Mesenchymal stem cell (in vitro differentiated cells and primary cell): ENCODE measurements at regions not wholly inside any gene's neighbourhood (a gene's known extent, or its start where the extent isn't known, plus 50 kb on each side); places are given as distances from the start of the nearest gene placed in this dataset.

Experiments
- DNase-seq: peaks from one replicate; pipeline ENCODE4 v3.0.0-alpha.2; 2013
- H2AFZ ChIP-seq: one replicate; pipeline ENCODE4 v1.6.1; 2013; ENCODE audit warnings: low read depth, mild to moderate bottlenecking, control low read depth, inconsistent platforms, low read length, moderate library complexity
- H2AK5ac ChIP-seq: 2 replicates; pipeline ENCODE4 v1.6.1; 2013; ENCODE audit warnings: low read length, moderate library complexity, mild to moderate bottlenecking, inconsistent platforms; ENCODE audit not compliant: severe bottlenecking
- H2BK120ac ChIP-seq: one replicate; pipeline ENCODE4 v1.6.1; 2013; ENCODE audit warnings: low read depth, mild to moderate bottlenecking, inconsistent platforms, low read length, moderate library complexity
- H2BK12ac ChIP-seq, 2 experiments: one replicate each; pipeline ENCODE4 v1.6.1; 2013; ENCODE audit warnings: inconsistent platforms in 2 of 2, low read length in 2 of 2, mild to moderate bottlenecking in 2 of 2, moderate library complexity in 2 of 2, control low read depth in 1 of 2
- H2BK15ac ChIP-seq: one replicate; pipeline ENCODE4 v1.6.1; 2013; ENCODE audit warnings: mild to moderate bottlenecking, low read depth, inconsistent platforms; ENCODE audit not compliant: poor library complexity, severe bottlenecking
- H2BK5ac ChIP-seq: 2 replicates; pipeline ENCODE4 v1.6.1; 2013; ENCODE audit warnings: low read depth, mild to moderate bottlenecking, low read length, control low read depth, inconsistent platforms; ENCODE audit not compliant: poor library complexity, severe bottlenecking
- H3K14ac ChIP-seq, 2 experiments: one replicate each; pipeline ENCODE4 v1.6.1; 2013; ENCODE audit warnings: inconsistent platforms in 2 of 2, low read length in 2 of 2, control low read depth in 1 of 2, mild to moderate bottlenecking in 1 of 2, moderate library complexity in 1 of 2
- H3K18ac ChIP-seq, 2 experiments: one replicate each; pipeline ENCODE4 v1.6.1; 2013; ENCODE audit warnings: inconsistent platforms in 2 of 2, low read length in 2 of 2, control low read depth in 1 of 2, low read depth in 1 of 2, mild to moderate bottlenecking in 1 of 2
- H3K23ac ChIP-seq, 2 experiments: one replicate each; pipeline ENCODE4 v1.6.1; 2013; ENCODE audit warnings: inconsistent platforms in 2 of 2, low read length in 2 of 2, mild to moderate bottlenecking in 2 of 2, moderate library complexity in 2 of 2, control low read depth in 1 of 2
- H3K27ac ChIP-seq: 2 replicates; pipeline ENCODE4 v1.5.1; 2013; ENCODE audit warnings: mild to moderate bottlenecking, moderate library complexity, low read length, control low read depth, inconsistent platforms; ENCODE audit not compliant: poor library complexity, severe bottlenecking
- H3K27me3 ChIP-seq, 2 experiments: 2 replicates each; pipeline versions ENCODE4 v1.6.1 to v1.7.0; 2013; ENCODE audit warnings: low read length in 2 of 2, mild to moderate bottlenecking in 2 of 2, moderate library complexity in 2 of 2, control low read depth in 1 of 2, inconsistent platforms in 1 of 2; ENCODE audit not compliant: control insufficient read depth in 1 of 2, insufficient read depth in 1 of 2
- H3K36me3 ChIP-seq, 2 experiments: 2 replicates each; pipeline versions ENCODE4 v1.6.1 to v1.7.0; 2013; ENCODE audit warnings: low read length in 2 of 2, control low read depth in 1 of 2, inconsistent platforms in 1 of 2, low read depth in 1 of 2, mild to moderate bottlenecking in 1 of 2; ENCODE audit not compliant: insufficient read depth in 2 of 2, control insufficient read depth in 1 of 2
- H3K4ac ChIP-seq, 2 experiments: one replicate each; pipeline ENCODE4 v1.6.1; 2013; ENCODE audit warnings: inconsistent platforms in 2 of 2, low read length in 2 of 2, mild to moderate bottlenecking in 2 of 2, moderate library complexity in 2 of 2, control low read depth in 1 of 2, low read depth in 1 of 2
- H3K4me1 ChIP-seq: 2 replicates; pipeline ENCODE4 v1.6.1; 2013; ENCODE audit warnings: low read depth, low read length, control low read depth; ENCODE audit not compliant: control insufficient read depth, insufficient read depth
- H3K4me2 ChIP-seq: 2 replicates; pipeline ENCODE4 v1.6.1; 2013; ENCODE audit warnings: low read length, mild to moderate bottlenecking, inconsistent platforms; ENCODE audit not compliant: poor library complexity, severe bottlenecking
- H3K4me3 ChIP-seq, 2 experiments: 2 replicates each; pipeline versions ENCODE4 v1.5.1 to v1.7.0; 2013; ENCODE audit warnings: low read length in 2 of 2, mild to moderate bottlenecking in 2 of 2, control low read depth in 1 of 2, low read depth in 1 of 2; ENCODE audit not compliant: insufficient read depth in 1 of 2
- H3K79me1 ChIP-seq: replicated peaks from 2 replicates; pipeline ENCODE4 v1.6.1; 2013; ENCODE audit warnings: mild to moderate bottlenecking, control low read depth, low read length, inconsistent platforms; ENCODE audit not compliant: poor library complexity, severe bottlenecking
- H3K9ac ChIP-seq: 2 replicates; pipeline ENCODE4 v1.7.0; 2013; ENCODE audit warnings: mild to moderate bottlenecking, low read length, moderate library complexity
- H3K9me3 ChIP-seq: 2 replicates; pipeline ENCODE4 v1.7.0; 2013; ENCODE audit warnings: mild to moderate bottlenecking, low read length; ENCODE audit not compliant: control insufficient read depth
- H4K8ac ChIP-seq: one replicate; pipeline ENCODE4 v1.6.1; 2013; ENCODE audit warnings: inconsistent platforms, mild to moderate bottlenecking, low read length, moderate library complexity
- H4K91ac ChIP-seq: one replicate; pipeline ENCODE4 v1.6.1; 2013; ENCODE audit warnings: mild to moderate bottlenecking, low read length, inconsistent platforms
- WGBS: methylation state at CpG from one replicate; pipeline ENCODE4 v1.1.7; 2013; ENCODE audit warnings: mixed read lengths; 5-methylcytosine and 5-hydroxymethylcytosine counted together

DNA sequence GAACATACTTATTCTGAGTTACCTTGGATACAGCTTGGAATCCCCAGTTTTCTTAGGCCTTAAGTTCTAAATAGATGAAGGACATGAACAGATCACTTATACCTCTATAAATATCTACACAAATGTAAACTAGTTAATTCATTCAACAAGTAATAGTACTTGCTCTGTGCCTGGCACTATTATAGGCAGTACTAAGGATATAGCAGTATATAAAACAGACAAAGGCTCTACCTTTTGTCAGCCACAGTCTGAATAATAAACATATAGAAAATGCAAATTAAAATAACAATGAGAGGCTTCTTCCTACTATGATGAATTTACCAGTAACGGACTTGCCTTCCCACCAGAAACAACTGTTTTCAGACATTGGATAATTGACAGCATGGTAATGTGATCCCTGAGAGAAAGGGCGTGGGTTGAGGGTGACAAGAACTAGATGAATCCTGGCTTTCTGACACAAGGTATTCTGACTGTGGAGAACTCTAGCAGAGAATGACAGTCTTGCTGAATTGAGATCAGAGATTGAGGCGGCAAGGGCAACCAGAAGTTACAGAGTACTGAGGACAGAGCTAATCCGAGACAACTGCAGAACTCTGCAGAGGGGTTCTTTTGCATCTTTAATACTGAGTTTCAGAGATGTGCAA, 170.5 kb downstream of the TANC2 start:
- no peak for DNase-seq
- no peak overlapping the region for H3K4me2 ChIP-seq
- no peak overlapping the region for H2BK12ac ChIP-seq
- no peak overlapping the region for H3K9ac ChIP-seq
- no peak overlapping the region for H3K23ac ChIP-seq
- H3K9me3 ChIP-seq, result no peaks in the 10 kb centered on the region
- no peak overlapping the region for H3K4me3 ChIP-seq
- H4K8ac ChIP-seq, result no peak overlapping the region
- H3K4me1 ChIP-seq, result no peaks in the 10 kb centered on the region
- no peak overlapping the region for H3K4ac ChIP-seq
- H2AFZ ChIP-seq, result no peak overlapping the region
- H2BK5ac ChIP-seq, result no peak overlapping the region
- H3K14ac ChIP-seq, result no peak overlapping the region
- no peak overlapping the region for H2BK120ac ChIP-seq
- no peaks in the 10 kb centered on the region for H3K36me3 ChIP-seq
- WGBS, result 92% methylated on average over 3 of the region's 4 CpGs
- H3K27ac ChIP-seq, result no peak overlapping the region
- peaks cover 15% of the 10 kb centered on the region for H3K79me1 ChIP-seq
- H2BK15ac ChIP-seq, result no peak overlapping the region
- no peak overlapping the region for H2AK5ac ChIP-seq
- H4K91ac ChIP-seq, result no peak overlapping the region
- H3K18ac ChIP-seq, result no peak overlapping the region
- no peaks in the 10 kb centered on the region for H3K27me3 ChIP-seq

DNA sequence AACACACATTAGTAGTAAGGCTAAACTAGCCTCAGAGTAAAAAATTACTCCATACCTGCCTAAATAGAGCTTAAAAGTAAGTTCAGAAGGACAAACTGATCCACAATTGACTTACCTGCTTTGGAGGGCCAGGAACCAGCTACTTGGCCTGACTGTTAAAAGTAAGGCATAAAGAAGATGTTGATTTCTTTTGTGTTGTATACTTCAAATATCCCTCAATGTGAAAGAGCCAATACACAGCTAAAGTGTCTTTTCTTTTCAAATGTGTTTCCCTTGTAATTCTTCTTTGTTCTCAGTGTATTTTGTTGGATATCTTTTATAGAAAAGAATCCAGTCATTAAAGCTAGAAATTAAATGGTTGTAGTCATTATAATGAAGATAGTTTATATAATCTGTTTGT, 171.1 kb downstream of the TANC2 start:
- Histone ChIP-seq H3K27me3 (no peaks in the 10 kb centered on the region), H3K36me3 (no peaks in the 10 kb centered on the region), H4K91ac (no peak overlapping the region), H3K27ac (no peak overlapping the region), H3K14ac (no peak overlapping the region), H2BK120ac (no peak overlapping the region), H4K8ac (no peak overlapping the region), H2BK5ac (no peak overlapping the region), H3K9ac (no peak overlapping the region), H2AK5ac (no peak overlapping the region), H3K4me3 (no peak overlapping the region), H3K79me1 (peaks cover 13% of the 10 kb centered on the region), H2BK15ac (no peak overlapping the region), H2AFZ (no peak overlapping the region), H3K4ac (no peak overlapping the region), H3K4me1 (no peaks in the 10 kb centered on the region), H3K4me2 (no peak overlapping the region), H3K18ac (no peak overlapping the region), H3K9me3 (no peaks in the 10 kb centered on the region), H3K23ac (no peak overlapping the region), H2BK12ac (no peak overlapping the region)
- no peak for DNase-seq

DNA sequence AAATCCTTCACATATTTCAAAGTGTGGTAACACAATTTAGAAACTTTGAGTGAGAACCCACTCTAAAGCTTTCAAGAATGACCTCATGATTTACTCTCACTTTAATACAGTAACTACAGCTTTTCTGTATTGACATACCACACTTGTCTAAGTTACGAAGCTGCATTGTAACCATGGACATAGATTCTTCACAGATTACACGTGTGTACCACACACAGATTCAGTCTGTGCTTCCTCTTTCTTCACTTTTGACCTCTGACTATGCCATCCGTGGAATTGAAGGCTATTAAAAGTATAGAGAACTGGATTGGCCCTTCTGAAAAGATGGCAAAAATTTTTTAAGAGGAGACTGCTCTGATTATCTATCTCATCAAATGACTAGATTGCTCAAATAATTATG, 172.7 kb downstream of the TANC2 start:
- Histone ChIP-seq H3K9me3 (no peaks in the 10 kb centered on the region), H3K18ac (no peak overlapping the region), H2AFZ (no peak overlapping the region), H3K4me2 (no peak overlapping the region), H3K4me3 (no peak overlapping the region), H3K23ac (no peak overlapping the region), H2AK5ac (no peak overlapping the region), H2BK5ac (no peak overlapping the region), H3K4me1 (no peaks in the 10 kb centered on the region), H3K36me3 (no peaks in the 10 kb centered on the region), H2BK120ac (no peak overlapping the region), H3K9ac (no peak overlapping the region), H3K27me3 (no peaks in the 10 kb centered on the region), H3K27ac (no peak overlapping the region), H3K14ac (no peak overlapping the region), H2BK12ac (no peak overlapping the region), H3K4ac (no peak overlapping the region), H4K91ac (no peak overlapping the region), H2BK15ac (no peak overlapping the region), H4K8ac (no peak overlapping the region), H3K79me1 (peaks cover 13% of the 10 kb centered on the region)
- 83% methylated on average over 1 of the region's 3 CpGs for WGBS
- peak; percentile 36 for DNase-seq

DNA sequence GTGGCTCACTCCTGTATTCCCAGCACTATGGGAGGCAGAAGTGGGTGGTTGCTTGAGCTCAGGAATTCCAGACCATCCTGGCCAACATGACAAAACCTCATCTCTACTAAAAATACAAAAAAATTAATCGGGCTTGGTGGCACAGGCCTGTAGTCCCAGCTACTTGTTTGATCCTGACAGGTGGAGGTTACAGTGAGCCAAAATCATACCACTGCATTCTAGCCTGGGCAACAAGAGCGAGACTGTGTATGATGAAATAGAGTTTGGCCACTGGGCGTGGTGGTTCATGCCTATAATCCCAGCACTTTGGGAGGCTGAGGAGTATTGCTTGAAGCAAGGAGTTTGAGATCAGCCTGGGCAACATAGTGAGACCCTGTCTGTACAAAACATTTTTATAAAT, 173.3 kb downstream of the TANC2 start:
- Histone ChIP-seq H2BK5ac (no peak overlapping the region), H4K91ac (no peak overlapping the region), H2AK5ac (no peak overlapping the region), H3K14ac (no peak overlapping the region), H3K36me3 (no peaks in the 10 kb centered on the region), H2BK120ac (no peak overlapping the region), H3K4me2 (no peak overlapping the region), H3K18ac (no peak overlapping the region), H2BK15ac (no peak overlapping the region), H2AFZ (no peak overlapping the region), H2BK12ac (no peak overlapping the region), H3K4ac (no peak overlapping the region), H3K9ac (no peak overlapping the region), H3K27me3 (no peaks in the 10 kb centered on the region), H3K27ac (no peak overlapping the region), H3K23ac (no peak overlapping the region), H4K8ac (no peak overlapping the region), H3K4me3 (no peak overlapping the region), H3K4me1 (no peaks in the 10 kb centered on the region), H3K79me1 (peaks cover 13% of the 10 kb centered on the region), H3K9me3 (no peaks in the 10 kb centered on the region)
- no peak for DNase-seq
- WGBS, result 97% methylated on average over 3 of the region's 3 CpGs
